ENCODE measurements at regions not wholly inside any gene's neighbourhood (a gene's known extent, or its start where the extent isn't known, plus 50 kb on each side); places are given as distances from the start of the nearest gene placed in this dataset.
A peak's percentile ranks its signal among the peaks of the same experiment; 100 is the strongest.
"Not testable (repeated sequence)": the region's sequence is repeated elsewhere in the genome, so short reads cannot be mapped to it uniquely, and the experiment has no call there.

DNA sequence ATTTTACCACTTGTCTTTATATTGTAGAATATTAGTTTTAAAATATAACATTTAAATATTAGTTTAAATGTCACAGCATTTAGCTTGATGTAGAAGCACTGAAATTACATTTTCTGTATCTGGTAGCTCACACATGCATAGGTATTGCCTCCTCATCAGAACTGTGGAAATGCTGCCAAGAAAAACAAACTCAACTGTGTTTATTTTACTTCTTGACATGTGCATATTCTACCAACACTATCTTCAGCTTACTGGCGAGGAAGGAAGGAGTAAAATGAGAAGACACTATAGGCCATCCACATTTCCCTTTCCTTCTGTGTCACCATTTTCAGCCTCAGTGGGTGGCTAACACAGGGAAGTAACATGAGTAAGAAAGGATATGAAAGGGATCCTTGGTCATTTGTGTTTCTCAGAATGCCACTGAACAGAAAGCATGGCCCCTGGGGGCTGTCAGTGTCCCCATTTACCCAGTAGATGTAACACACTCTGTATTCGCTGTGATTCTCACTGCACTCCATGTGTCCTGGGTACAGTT, 81.0 kb upstream of the HTR4 start:
- Histone ChIP-seq H3K4me3 (no peak overlapping the region), H3K9me3 (no peaks in the 10 kb centered on the region), H3K4me1 (ENCODE audit: control insufficient read depth in 1 of 2, low read depth in 2 of 2) (peaks cover 8 to 39% of the 10 kb centered on the region in 2 donors), H3K27ac (no peak overlapping the region), H3K36me3 (no peaks in the 10 kb centered on the region), H3K27me3 (replicated peaks; ENCODE audit: insufficient read depth) (no peaks in the 10 kb centered on the region)
- ATAC-seq (ENCODE audit: insufficient number of reproducible peaks, low FRiP score, low read depth) (no peak), DNase-seq (ENCODE audit: low spot score) (no peak)
- TF ChIP-seq, protein P1, sequence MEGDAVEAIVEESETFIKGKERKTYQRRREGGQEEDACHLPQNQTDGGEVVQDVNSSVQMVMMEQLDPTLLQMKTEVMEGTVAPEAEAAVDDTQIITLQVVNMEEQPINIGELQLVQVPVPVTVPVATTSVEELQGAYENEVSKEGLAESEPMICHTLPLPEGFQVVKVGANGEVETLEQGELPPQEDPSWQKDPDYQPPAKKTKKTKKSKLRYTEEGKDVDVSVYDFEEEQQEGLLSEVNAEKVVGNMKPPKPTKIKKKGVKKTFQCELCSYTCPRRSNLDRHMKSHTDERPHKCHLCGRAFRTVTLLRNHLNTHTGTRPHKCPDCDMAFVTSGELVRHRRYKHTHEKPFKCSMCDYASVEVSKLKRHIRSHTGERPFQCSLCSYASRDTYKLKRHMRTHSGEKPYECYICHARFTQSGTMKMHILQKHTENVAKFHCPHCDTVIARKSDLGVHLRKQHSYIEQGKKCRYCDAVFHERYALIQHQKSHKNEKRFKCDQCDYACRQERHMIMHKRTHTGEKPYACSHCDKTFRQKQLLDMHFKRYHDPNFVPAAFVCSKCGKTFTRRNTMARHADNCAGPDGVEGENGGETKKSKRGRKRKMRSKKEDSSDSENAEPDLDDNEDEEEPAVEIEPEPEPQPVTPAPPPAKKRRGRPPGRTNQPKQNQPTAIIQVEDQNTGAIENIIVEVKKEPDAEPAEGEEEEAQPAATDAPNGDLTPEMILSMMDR (IDR thresholded peaks at IDR 0.05): no peak

DNA sequence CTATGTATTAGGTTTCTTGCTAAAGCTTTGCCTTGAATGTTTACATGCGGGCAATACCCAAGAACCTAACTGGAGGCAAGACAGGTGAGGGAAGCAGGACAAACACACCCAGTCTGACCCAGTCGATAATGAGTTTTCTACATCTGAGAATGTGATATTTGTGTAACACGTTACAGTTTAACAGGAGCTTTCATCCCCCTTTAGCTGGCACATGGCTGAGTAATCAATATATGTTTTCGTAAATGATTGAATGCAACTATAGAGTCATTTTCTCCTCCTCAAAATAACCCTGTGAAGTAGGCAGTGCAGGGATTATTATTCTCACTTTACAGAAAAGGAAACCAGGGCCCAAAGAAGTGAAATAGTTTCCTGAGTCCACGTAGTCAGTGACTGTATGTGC, 84.7 kb upstream of the HTR4 start:
- DNase-seq (ENCODE audit: low spot score) (no peak), ATAC-seq (ENCODE audit: insufficient number of reproducible peaks, low FRiP score, low read depth) (no peak)

DNA sequence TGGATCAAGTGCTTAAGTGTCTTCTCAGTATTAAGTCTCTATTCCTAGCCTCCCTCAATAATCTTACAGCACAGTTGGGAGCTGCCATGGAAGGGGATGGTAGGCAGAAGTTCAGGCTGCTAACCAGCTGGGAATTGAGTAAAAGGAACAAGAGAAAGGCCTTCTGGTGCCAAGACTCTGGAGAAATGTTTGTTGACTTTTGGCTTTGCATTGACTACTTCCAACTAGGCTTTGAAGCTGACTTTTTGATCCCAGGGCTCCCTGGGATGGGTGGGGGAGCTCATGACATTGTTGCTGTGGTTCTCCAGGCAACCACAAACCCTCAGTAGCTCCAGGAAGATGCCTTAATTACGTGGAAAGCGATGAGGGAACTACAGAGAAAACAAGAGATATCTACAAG, 85.2 kb upstream of the HTR4 start:
- H3K4me3 ChIP-seq: no peak overlapping the region
- H3K9me3 ChIP-seq: no peaks in the 10 kb centered on the region
- no peaks in the 10 kb centered on the region for H3K36me3 ChIP-seq
- TF ChIP-seq, protein P1 (IDR thresholded peaks at IDR 0.05): no peak
- no peak overlapping the region for H3K27ac ChIP-seq
- H3K4me1 ChIP-seq (ENCODE audit: control insufficient read depth in 1 of 2, low read depth in 2 of 2): peaks cover 8 to 35% of the 10 kb centered on the region in 2 donors
- no peak for ATAC-seq (ENCODE audit: insufficient number of reproducible peaks, low FRiP score, low read depth)
- no peaks in the 10 kb centered on the region for H3K27me3 ChIP-seq (replicated peaks; ENCODE audit: insufficient read depth)
- no peak for DNase-seq (ENCODE audit: low spot score)

More for the DNA sequence above, 84.7 kb upstream of the HTR4 start:
- Histone ChIP-seq H3K4me3 (no peak overlapping the region), H3K9me3 (no peaks in the 10 kb centered on the region), H3K4me1 (ENCODE audit: control insufficient read depth in 1 of 2, low read depth in 2 of 2) (peaks cover 8 to 35% of the 10 kb centered on the region in 2 donors), H3K27me3 (replicated peaks; ENCODE audit: insufficient read depth) (no peaks in the 10 kb centered on the region), H3K36me3 (no peaks in the 10 kb centered on the region), H3K27ac (no peak overlapping the region)
- TF ChIP-seq, protein P1 (IDR thresholded peaks at IDR 0.05): no peak

DNA sequence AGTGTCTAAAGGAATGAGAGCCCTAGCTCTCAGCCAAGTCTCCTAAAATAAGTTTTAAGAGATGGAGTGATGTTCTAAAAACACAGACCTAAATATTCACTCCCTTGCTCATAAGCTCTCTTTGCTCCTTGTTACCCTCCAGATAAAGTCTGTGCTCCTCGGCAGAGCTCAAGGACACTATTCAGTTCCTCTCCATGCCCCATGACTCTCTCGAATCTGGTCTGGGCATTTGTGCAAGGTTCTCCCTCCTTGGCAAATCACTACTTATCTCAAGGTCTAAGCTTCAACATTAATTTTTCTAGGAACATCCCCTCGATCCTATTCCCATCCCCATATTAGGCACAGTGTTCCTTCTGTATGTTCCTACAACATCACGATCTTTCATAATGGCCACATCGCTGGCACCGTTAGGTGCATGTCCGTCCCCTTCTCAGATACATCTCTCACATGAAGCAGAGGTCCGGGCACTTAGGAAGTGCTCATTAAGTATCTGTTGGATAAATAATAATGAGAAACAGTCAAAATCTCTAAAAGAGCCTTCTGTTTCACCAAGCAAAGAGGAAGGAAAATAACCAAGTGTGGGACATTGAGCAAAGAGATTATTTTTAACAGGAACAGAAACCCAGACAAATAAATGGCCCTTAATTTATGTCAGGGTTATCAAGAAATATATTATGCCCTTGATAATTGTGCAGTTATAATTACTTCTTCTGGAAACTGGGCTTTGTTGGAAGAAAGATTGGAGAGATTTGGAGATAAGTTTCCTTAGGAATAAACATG, 85.9 kb upstream of the HTR4 start:
- Histone ChIP-seq H3K27me3 (replicated peaks; ENCODE audit: insufficient read depth) (no peaks in the 10 kb centered on the region), H3K27ac (no peak overlapping the region), H3K36me3 (no peaks in the 10 kb centered on the region), H3K4me1 (ENCODE audit: control insufficient read depth in 1 of 2, low read depth in 2 of 2) (peaks cover 8 to 35% of the 10 kb centered on the region in 2 donors), H3K9me3 (no peaks in the 10 kb centered on the region), H3K4me3 (no peak overlapping the region)
- TF ChIP-seq, protein P1 (IDR thresholded peaks at IDR 0.05): no peak
- ATAC-seq (ENCODE audit: insufficient number of reproducible peaks, low FRiP score, low read depth) (no peak), DNase-seq (ENCODE audit: low spot score) (no peak)

DNA sequence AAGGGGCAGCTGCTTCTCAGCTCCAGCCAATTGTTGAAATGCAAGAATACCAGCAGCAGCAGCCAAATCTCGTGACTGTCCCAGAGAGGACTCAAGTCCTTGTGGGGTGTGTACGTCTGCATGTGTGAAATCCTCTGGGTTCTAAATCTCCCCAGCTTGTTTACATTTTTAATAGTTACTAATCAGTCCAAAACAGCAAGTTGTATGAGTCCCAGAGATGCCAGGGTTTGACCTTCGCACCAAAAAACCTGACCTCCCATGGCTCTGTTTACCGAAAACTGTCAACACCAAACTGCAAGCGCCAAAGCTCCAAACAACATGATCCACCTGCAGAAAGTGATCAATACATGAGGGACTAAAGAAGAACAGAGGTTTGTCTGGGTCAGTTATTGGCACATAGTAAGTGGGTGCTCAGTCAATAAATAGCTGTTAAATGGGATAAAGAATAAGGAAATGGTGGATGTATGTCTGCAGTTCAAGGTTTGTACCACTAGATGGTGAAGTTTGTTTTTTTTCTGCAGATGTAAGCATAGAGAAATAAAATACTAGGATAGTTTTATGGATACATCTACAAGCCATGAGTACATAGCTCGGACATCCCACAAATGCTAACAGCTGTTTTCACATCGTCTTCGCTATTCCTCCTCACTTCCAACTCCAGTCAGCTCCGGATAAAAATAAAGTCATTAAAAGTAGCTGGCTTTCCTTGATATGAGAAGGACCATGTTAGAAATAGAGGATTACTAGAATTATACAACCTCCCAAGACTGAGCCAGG, 85.3 kb upstream of the ADRB2 start:
- peaks cover 6 to 34% of the 10 kb centered on the region in 2 donors for H3K4me1 ChIP-seq (ENCODE audit: control insufficient read depth in 1 of 2, low read depth in 2 of 2)
- H3K36me3 ChIP-seq: no peaks in the 10 kb centered on the region
- DNase-seq (ENCODE audit: low spot score) (no peak), ATAC-seq (ENCODE audit: insufficient number of reproducible peaks, low FRiP score, low read depth) (no peak)
- no peak overlapping the region for H3K27ac ChIP-seq
- no peaks in the 10 kb centered on the region for H3K9me3 ChIP-seq
- no peak overlapping the region for H3K4me3 ChIP-seq
- H3K27me3 ChIP-seq (replicated peaks; ENCODE audit: insufficient read depth): no peaks in the 10 kb centered on the region
- TF ChIP-seq, protein P1 (IDR thresholded peaks at IDR 0.05): peak; percentile 68

DNA sequence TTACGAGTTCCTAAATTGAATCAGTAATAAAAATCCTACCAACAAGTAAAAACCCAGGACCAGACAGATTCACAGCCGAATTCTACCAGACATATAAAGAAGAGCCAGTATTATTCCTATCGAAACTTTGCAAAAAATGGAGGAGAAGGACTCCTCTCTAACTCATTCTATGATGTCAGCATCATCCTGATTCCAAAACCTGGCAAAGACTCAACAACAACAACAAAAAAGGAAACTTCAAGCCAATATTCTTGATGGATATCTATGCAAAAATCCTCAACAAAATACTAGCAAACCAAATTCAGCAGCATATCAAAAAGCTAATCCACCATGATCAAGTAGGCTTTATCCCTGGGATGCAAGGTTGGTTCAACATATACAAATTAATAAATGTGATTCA, 84.6 kb upstream of the ADRB2 start:
- H3K4me1 ChIP-seq (ENCODE audit: control insufficient read depth in 1 of 2, low read depth in 2 of 2): peaks cover 5 to 31% of the 10 kb centered on the region in 2 donors
- H3K27me3 ChIP-seq (replicated peaks; ENCODE audit: insufficient read depth); ATAC-seq (ENCODE audit: insufficient number of reproducible peaks, low FRiP score, low read depth); H3K4me3 ChIP-seq; H3K36me3 ChIP-seq; H3K9me3 ChIP-seq; H3K27ac ChIP-seq; DNase-seq (ENCODE audit: low spot score): not testable (repeated sequence)

DNA sequence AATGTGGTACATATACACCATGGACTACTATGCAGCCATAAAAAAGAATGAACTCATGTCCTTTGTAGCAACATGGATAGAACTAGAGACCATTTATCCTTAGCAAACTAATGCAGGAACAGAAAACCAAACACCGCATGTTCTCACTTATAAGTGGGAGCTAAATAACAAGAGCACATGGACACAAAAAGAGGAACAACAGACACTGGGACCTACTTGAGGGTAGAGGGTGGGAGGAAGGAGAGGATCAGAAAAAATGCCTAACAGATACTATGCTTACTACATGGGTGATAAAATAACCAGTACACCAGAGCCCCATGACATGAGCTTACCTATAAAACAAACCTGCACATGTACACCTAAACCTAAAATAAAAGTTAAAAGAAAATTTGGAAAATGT, 82.0 kb upstream of the ADRB2 start:
- not testable (repeated sequence) for H3K9me3 ChIP-seq; H3K4me3 ChIP-seq; H3K36me3 ChIP-seq; ATAC-seq (ENCODE audit: insufficient number of reproducible peaks, low FRiP score, low read depth); H3K27me3 ChIP-seq (replicated peaks; ENCODE audit: insufficient read depth); DNase-seq (ENCODE audit: low spot score); H3K27ac ChIP-seq
- peaks cover 4 to 25% of the 10 kb centered on the region in 2 donors for H3K4me1 ChIP-seq (ENCODE audit: control insufficient read depth in 1 of 2, low read depth in 2 of 2)
